ENCODE measurements at regions not wholly inside any gene's neighbourhood (a gene's known extent, or its start where the extent isn't known, plus 50 kb on each side); places are given as distances from the start of the nearest gene placed in this dataset.

GRCh38 chr14:31950331-31950730, 126.8 kb upstream of the ARHGAP5 start:
- no peak overlapping the region for H3K4me3 ChIP-seq (ENCODE audit: low read length)
- ATAC-seq, result no peak
- Mint-ChIP-seq H3K9me3 (peaks cover 0 to 2% of the 10 kb centered on the region in 2 donors), H3K27ac (no peak overlapping the region), H3K27me3 (ENCODE audit: low read depth in 2 of 2) (peaks cover 6 to 13% of the 10 kb centered on the region in 2 donors), H3K36me3 (no peaks in the 10 kb centered on the region), H3K4me3 (no peak overlapping the region), H3K4me1 (no peaks in the 10 kb centered on the region)
- H3K9me3 ChIP-seq (ENCODE audit: control insufficient read depth, insufficient read depth, low read length), result no peaks in the 10 kb centered on the region
- 64% methylated on average over 7 of the region's 7 CpGs for WGBS (ENCODE audit: insufficient coverage)
- no peak for DNase-seq
- no peaks in the 10 kb centered on the region for H3K36me3 ChIP-seq (ENCODE audit: control insufficient read depth, insufficient read depth, low read length)
- H3K27ac ChIP-seq (ENCODE audit: low read length), result no peak overlapping the region
- no peaks in the 10 kb centered on the region for H3K4me1 ChIP-seq (ENCODE audit: control insufficient read depth, insufficient read depth, low read length)
- intact Hi-C loops (cut with micrococcal nuclease), result no loop called here
- no peaks in the 10 kb centered on the region for H3K27me3 ChIP-seq (ENCODE audit: control insufficient read depth, insufficient read depth, low read length)
- TF ChIP-seq CTCF (IDR thresholded peaks at IDR 0.05), result no peak

GRCh38 chr14:31950764-31951637, 126.1 kb upstream of the ARHGAP5 start:
- H3K27ac ChIP-seq (ENCODE audit: low read length), result no peak overlapping the region

GRCh38 chr14:31951638-31951964, 125.5 kb upstream of the ARHGAP5 start:
- H3K36me3 ChIP-seq (ENCODE audit: control insufficient read depth, insufficient read depth, low read length), result no peaks in the 10 kb centered on the region
- no peaks in the 10 kb centered on the region for H3K4me1 ChIP-seq (ENCODE audit: control insufficient read depth, insufficient read depth, low read length)
- intact Hi-C loops (cut with micrococcal nuclease), result no loop called here
- no peak overlapping the region for H3K27ac Mint-ChIP-seq
- peaks cover 0 to 2% of the 10 kb centered on the region in 2 donors for H3K9me3 Mint-ChIP-seq
- peaks cover 6 to 13% of the 10 kb centered on the region in 2 donors for H3K27me3 Mint-ChIP-seq (ENCODE audit: low read depth in 2 of 2)
- H3K36me3 Mint-ChIP-seq, result no peaks in the 10 kb centered on the region
- no peak overlapping the region for H3K27ac ChIP-seq (ENCODE audit: low read length)
- H3K4me3 Mint-ChIP-seq, result no peak overlapping the region
- no peaks in the 10 kb centered on the region for H3K27me3 ChIP-seq (ENCODE audit: control insufficient read depth, insufficient read depth, low read length)
- ATAC-seq (no peak), DNase-seq (no peak)
- no peak for TF ChIP-seq CTCF (IDR thresholded peaks at IDR 0.05)
- 79% methylated on average over 4 of the region's 4 CpGs for WGBS (ENCODE audit: insufficient coverage)
- H3K4me3 ChIP-seq (ENCODE audit: low read length), result no peak overlapping the region
- H3K4me1 Mint-ChIP-seq, result no peaks in the 10 kb centered on the region
- H3K9me3 ChIP-seq (ENCODE audit: control insufficient read depth, insufficient read depth, low read length), result no peaks in the 10 kb centered on the region

More at GRCh38 chr14:31950764-31951637, 126.1 kb upstream of the ARHGAP5 start:
- no peaks in the 10 kb centered on the region for H3K27me3 ChIP-seq (ENCODE audit: control insufficient read depth, insufficient read depth, low read length)
- H3K4me1 Mint-ChIP-seq, result no peaks in the 10 kb centered on the region
- H3K9me3 ChIP-seq (ENCODE audit: control insufficient read depth, insufficient read depth, low read length), result no peaks in the 10 kb centered on the region
- H3K4me3 ChIP-seq (ENCODE audit: low read length), result no peak overlapping the region
- ATAC-seq, result no peak
- H3K27ac Mint-ChIP-seq, result no peak overlapping the region
- intact Hi-C loops (cut with micrococcal nuclease), result no loop called here
- no peak for TF ChIP-seq CTCF (IDR thresholded peaks at IDR 0.05)
- H3K36me3 Mint-ChIP-seq, result no peaks in the 10 kb centered on the region
- H3K9me3 Mint-ChIP-seq, result peaks cover 0 to 2% of the 10 kb centered on the region in 2 donors
- H3K36me3 ChIP-seq (ENCODE audit: control insufficient read depth, insufficient read depth, low read length), result no peaks in the 10 kb centered on the region
- DNase-seq, result no peak
- WGBS (ENCODE audit: insufficient coverage), result 63% methylated on average over 19 of the region's 19 CpGs
- no peak overlapping the region for H3K4me3 Mint-ChIP-seq
- no peaks in the 10 kb centered on the region for H3K4me1 ChIP-seq (ENCODE audit: control insufficient read depth, insufficient read depth, low read length)
- H3K27me3 Mint-ChIP-seq (ENCODE audit: low read depth in 2 of 2), result peaks cover 6 to 13% of the 10 kb centered on the region in 2 donors

- WGBS (ENCODE audit: insufficient coverage), result 100% methylated on average over 1 of the region's 1 CpG
- no peak overlapping the region for H3K4me3 Mint-ChIP-seq
- no peaks in the 10 kb centered on the region for H3K36me3 ChIP-seq (ENCODE audit: control insufficient read depth, insufficient read depth, low read length)
- intact Hi-C loops (cut with micrococcal nuclease), result no loop called here
- no peak overlapping the region for H3K4me3 ChIP-seq (ENCODE audit: low read length)
- ATAC-seq (no peak), DNase-seq (no peak)
- no peaks in the 10 kb centered on the region for H3K36me3 Mint-ChIP-seq
- H3K4me1 Mint-ChIP-seq, result no peaks in the 10 kb centered on the region
- H3K9me3 Mint-ChIP-seq, result peaks cover 0 to 2% of the 10 kb centered on the region in 2 donors
- H3K9me3 ChIP-seq (ENCODE audit: control insufficient read depth, insufficient read depth, low read length), result no peaks in the 10 kb centered on the region
- peaks cover 6 to 18% of the 10 kb centered on the region in 2 donors for H3K27me3 Mint-ChIP-seq (ENCODE audit: low read depth in 2 of 2)
- TF ChIP-seq CTCF (IDR thresholded peaks at IDR 0.05), result no peak
- H3K27me3 ChIP-seq (ENCODE audit: control insufficient read depth, insufficient read depth, low read length), result no peaks in the 10 kb centered on the region
- H3K4me1 ChIP-seq (ENCODE audit: control insufficient read depth, insufficient read depth, low read length), result no peaks in the 10 kb centered on the region
- no peak overlapping the region for H3K27ac ChIP-seq (ENCODE audit: low read length)
- H3K27ac Mint-ChIP-seq, result no peak overlapping the region
Measured at GRCh38 chr14:31952573-31952972, 124.5 kb upstream of the ARHGAP5 start.
